ENCODE measurements at regions not wholly inside any gene's neighbourhood (a gene's known extent, or its start where the extent isn't known, plus 50 kb on each side); places are given as distances from the start of the nearest gene placed in this dataset.

DNA sequence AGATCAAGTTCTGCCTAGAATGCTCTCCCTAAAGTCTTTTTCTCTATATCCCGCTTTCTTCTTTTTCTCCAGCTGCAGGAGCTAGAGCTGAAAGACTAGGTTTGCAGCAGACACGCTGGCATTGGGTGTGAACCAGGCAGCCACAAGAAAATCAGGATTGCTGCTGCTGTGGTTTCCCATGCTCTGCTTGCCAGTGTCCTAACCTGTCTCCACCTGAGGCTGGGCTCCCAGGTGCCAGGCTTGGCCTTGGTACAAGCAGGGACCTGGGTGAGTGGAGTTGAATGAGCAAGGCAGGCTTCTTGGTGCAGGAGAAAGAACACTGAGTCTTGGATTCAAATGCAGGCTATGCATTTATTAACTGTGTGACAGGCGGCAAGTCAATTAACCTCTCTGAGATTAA, 440.3 kb upstream of the MAF start:
- no TSS peak for BruUV-seq (replicated peaks)
- TF ChIP-seq FOS (IDR thresholded peaks at IDR 0.05; ENCODE audit: borderline replicate concordance, insufficient read depth, low read length) (no peak), POLR2AphosphoS5 (IDR thresholded peaks at IDR 0.05; ENCODE audit: insufficient read depth, low read depth, low read length) (no peak), GATA2 (IDR thresholded peaks at IDR 0.05; ENCODE audit: insufficient read depth, insufficient read length, low read depth, low read length) (no peak), JUN (IDR thresholded peaks at IDR 0.05; ENCODE audit: borderline replicate concordance, insufficient read depth, insufficient read length, low read depth) (no peak), MYC (IDR thresholded peaks at IDR 0.05; ENCODE audit: low read depth, low read length) (no peak), EZH2 (IDR thresholded peaks at IDR 0.05; ENCODE audit: borderline replicate concordance, low read depth, low read length, severe bottlenecking) (no peak), POLR2A (IDR thresholded peaks at IDR 0.05; ENCODE audit: low read depth, low read length) (no peak)
- TF ChIP-seq, protein P1, sequence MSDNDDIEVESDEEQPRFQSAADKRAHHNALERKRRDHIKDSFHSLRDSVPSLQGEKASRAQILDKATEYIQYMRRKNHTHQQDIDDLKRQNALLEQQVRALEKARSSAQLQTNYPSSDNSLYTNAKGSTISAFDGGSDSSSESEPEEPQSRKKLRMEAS (IDR thresholded peaks at IDR 0.05; ENCODE audit: insufficient read depth, insufficient read length), result no peak
- TF ChIP-seq, protein P2, sequence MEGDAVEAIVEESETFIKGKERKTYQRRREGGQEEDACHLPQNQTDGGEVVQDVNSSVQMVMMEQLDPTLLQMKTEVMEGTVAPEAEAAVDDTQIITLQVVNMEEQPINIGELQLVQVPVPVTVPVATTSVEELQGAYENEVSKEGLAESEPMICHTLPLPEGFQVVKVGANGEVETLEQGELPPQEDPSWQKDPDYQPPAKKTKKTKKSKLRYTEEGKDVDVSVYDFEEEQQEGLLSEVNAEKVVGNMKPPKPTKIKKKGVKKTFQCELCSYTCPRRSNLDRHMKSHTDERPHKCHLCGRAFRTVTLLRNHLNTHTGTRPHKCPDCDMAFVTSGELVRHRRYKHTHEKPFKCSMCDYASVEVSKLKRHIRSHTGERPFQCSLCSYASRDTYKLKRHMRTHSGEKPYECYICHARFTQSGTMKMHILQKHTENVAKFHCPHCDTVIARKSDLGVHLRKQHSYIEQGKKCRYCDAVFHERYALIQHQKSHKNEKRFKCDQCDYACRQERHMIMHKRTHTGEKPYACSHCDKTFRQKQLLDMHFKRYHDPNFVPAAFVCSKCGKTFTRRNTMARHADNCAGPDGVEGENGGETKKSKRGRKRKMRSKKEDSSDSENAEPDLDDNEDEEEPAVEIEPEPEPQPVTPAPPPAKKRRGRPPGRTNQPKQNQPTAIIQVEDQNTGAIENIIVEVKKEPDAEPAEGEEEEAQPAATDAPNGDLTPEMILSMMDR (IDR thresholded peaks at IDR 0.05; ENCODE audit: extremely low read depth in 1 of 2, insufficient read depth in 1 of 2, low read depth in 1 of 2, low read length in 2 of 2), result no peak
- no peak overlapping the region for H3K27ac ChIP-seq (ENCODE audit: insufficient read depth, low read depth, low read length)
- H3K36me3 ChIP-seq (ENCODE audit: control insufficient read depth in 2 of 2, extremely low read depth in 1 of 2, insufficient read depth in 2 of 2, low read length in 2 of 2), result no peaks in the 10 kb centered on the region
- H3K27me3 ChIP-seq (ENCODE audit: control insufficient read depth in 2 of 2, insufficient read depth in 2 of 2, low read length in 2 of 2), result no peaks in the 10 kb centered on the region
- H3K9me1 ChIP-seq (replicated peaks; ENCODE audit: control insufficient read depth, extremely low read depth, insufficient read depth, low read length), result no peaks in the 10 kb centered on the region
- H4K20me1 ChIP-seq (replicated peaks; ENCODE audit: control insufficient read depth, extremely low read depth, insufficient read depth, low read length), result no peaks in the 10 kb centered on the region
- no peak overlapping the region for H3K9ac ChIP-seq (replicated peaks; ENCODE audit: extremely low read depth, insufficient read depth, low read length)
- H3K9me3 ChIP-seq (replicated peaks; ENCODE audit: control insufficient read depth, insufficient read depth, low read length), result no peaks in the 10 kb centered on the region
- H3K4me3 ChIP-seq (replicated peaks in 1 of 3; ENCODE audit: insufficient read depth in 1 of 3, low read depth in 1 of 3, low read length in 3 of 3), result no peak overlapping the region
- no peak overlapping the region for H2AFZ ChIP-seq (ENCODE audit: low read depth, low read length)
- DNase-seq (ENCODE audit: low read depth, low spot score) (no peak), FAIRE-seq (no peak)
- POLR2A ChIA-PET, result no interaction called here
- dilution Hi-C loops (cut with MboI; ENCODE audit: extremely low pct_ligation_motif_present, low sequenced_read_pairs) (no loop called here), intact Hi-C loops (cut with micrococcal nuclease) (no loop called here)
- no peaks in the 10 kb centered on the region for H3K4me1 ChIP-seq (ENCODE audit: control insufficient read depth, extremely low read depth, insufficient read depth, low read length)
- CTCF ChIA-PET, result no interaction called here
- no peaks in the 10 kb centered on the region for H3K79me2 ChIP-seq (ENCODE audit: control insufficient read depth, insufficient read depth, low read length)
- no peak overlapping the region for H3K4me2 ChIP-seq (ENCODE audit: insufficient read depth, low read length)

All from endothelial cell of umbilical vein (primary cell).